Coronary artery (tissue), 2 donors: ENCODE measurements at regions not wholly inside any gene's neighbourhood (a gene's known extent, or its start where the extent isn't known, plus 50 kb on each side); places are given as distances from the start of the nearest gene placed in this dataset.

Experiments used
- DNase-seq: peaks from one replicate; pipeline ENCODE4 v3.0.0-alpha.2; 2017; ENCODE audit warnings: low spot score
- H3K27ac ChIP-seq, 2 donors: fragments of 200-600 bp; sonication (generic); one replicate each; pipeline ENCODE4 v1.5.1; 2016 to 2019
- H3K4me3 ChIP-seq: fragments of 200-600 bp; sonication (generic); 2 replicates; pipeline ENCODE4 v1.5.1; 2016; ENCODE audit warnings: mild to moderate bottlenecking, moderate library complexity
- CTCF ChIP-seq: fragments of 200-600 bp; sonication (generic); IDR thresholded peaks from one replicate; pipeline ENCODE4 v1.5.1; 2019; ENCODE audit warnings: antibody characterized with exemption

- TF ChIP-seq CTCF, result no peak
- no peak overlapping the region for H3K27ac ChIP-seq
- H3K4me3 ChIP-seq, result no peak overlapping the region
- no peak for DNase-seq
These were observed 254.9 kb downstream of the SKAP2 start for GRCh38 chr7:26609532-26609931.

DNA sequence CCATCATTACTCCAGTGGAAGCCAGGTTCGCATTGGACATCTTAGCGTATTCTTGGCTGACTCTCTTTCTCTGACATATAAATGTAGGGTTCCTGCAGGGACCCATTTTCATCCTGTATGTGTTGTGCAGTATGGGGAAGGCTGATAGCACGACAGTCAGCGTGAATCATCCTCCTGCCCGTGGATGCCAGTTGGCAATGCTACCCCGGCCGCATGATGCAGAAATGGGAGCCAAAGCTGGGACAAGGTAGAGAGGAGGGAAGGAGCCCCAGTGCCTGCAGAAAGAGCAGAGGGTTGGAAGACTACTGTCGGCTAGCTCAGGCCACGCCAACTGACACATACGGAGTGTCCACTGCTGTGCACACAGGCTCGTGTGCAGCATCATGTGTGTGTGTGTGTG, 251.6 kb downstream of the SKAP2 start:
- TF ChIP-seq CTCF, result no peak
- no peak overlapping the region for H3K4me3 ChIP-seq
- H3K27ac ChIP-seq, result no peak overlapping the region
- DNase-seq, result no peak

- DNase-seq, result no peak
- TF ChIP-seq CTCF, result no peak
- Histone ChIP-seq H3K27ac (no peak overlapping the region), H3K4me3 (no peak overlapping the region)
These were observed 249.9 kb downstream of the SKAP2 start for GRCh38 chr7:26614503-26614902.

DNA sequence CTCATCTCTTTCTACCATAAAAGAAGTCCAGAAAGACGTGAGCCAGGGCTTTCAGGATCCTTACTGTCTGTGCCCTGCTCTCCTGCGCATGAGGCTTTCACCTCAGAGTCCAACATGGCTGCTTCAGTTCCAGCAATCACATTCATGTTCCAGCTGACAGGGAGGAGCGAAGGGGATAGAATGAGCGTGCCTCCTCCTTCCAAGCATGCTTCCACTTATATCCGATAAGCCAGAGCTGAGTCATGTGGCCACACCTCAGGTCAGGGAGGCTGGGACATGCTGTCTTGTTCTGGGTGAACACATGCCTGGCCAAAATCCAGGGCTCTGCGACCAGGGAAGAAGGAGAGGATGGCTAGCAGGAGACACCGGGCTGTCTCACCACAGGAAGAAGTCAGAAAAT, 248.2 kb downstream of the SKAP2 start:
- TF ChIP-seq CTCF, result no peak
- no peak for DNase-seq
- H3K27ac ChIP-seq, result no peak overlapping the region
- H3K4me3 ChIP-seq, result no peak overlapping the region

DNA sequence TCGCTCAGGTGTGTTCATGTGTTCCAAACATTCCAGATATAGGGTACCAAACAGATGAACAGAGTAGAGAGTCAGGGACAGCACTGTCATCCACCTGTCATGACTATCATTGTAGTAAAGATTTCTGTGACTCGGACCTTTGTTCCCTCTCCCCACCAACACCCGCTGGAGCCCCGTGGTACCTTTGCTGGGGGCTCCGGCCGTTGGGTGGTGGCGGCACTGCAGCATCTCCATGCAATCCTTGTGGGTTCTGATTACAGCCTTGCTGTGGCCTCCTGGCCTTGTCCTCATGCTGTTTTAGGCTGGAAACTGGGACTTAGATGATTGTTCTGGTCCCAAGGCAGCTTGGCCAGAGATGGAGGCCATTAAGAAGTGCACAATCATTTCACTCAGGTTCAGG, 247.3 kb downstream of the SKAP2 start:
- no peak overlapping the region for H3K4me3 ChIP-seq
- no peak overlapping the region for H3K27ac ChIP-seq
- no peak for TF ChIP-seq CTCF
- no peak for DNase-seq
